PC-9 (cell line): ENCODE measurements at regions not wholly inside any gene's neighbourhood (a gene's known extent, or its start where the extent isn't known, plus 50 kb on each side); places are given as distances from the start of the nearest gene placed in this dataset.

Experiments
- BruUV-seq: library from RNA; stranded (reverse); fragments of 400-500 nt; replicated peaks from 2 replicates; lab custom pipeline; 2021; lab: Mats Ljungman, UMichigan
- CTCF ChIA-PET: fragments of 300-600 bp; sonication (Branson Sonifier 250); formaldehyde crosslinking; loops from one replicate; lab custom pipeline; 2022; ENCODE audit warnings: antibody characterized with exemption; lab: Charles Lee
- POLR2A ChIA-PET: fragments of 300-600 bp; sonication (Branson Sonifier 250); formaldehyde crosslinking; loops from one replicate; lab custom pipeline; 2022; ENCODE audit warnings: antibody characterized with exemption; ENCODE audit not compliant: unreplicated experiment; lab: Charles Lee
- DNase-seq, 2 experiments: peaks; one replicate each; pipeline versions ENCODE4 v3.0.0 to v3.0.0-alpha.2; 2015 to 2022; ENCODE audit warnings: mixed read lengths in 1 of 2
- H2AFZ ChIP-seq: fragments of 200-600 bp; sonication (generic); 2 replicates; pipeline ENCODE4 v1.8.1; 2017; ENCODE audit warnings: antibody characterized with exemption
- H3F3A ChIP-seq: fragments of 200-600 bp; sonication (generic); 2 replicates; pipeline ENCODE4 v1.8.1; 2017; ENCODE audit warnings: antibody characterized with exemption, mild to moderate bottlenecking, low read depth; ENCODE audit not compliant: insufficient read depth
- H3K27ac ChIP-seq: fragments of 200-600 bp; sonication (generic); 2 replicates; pipeline ENCODE4 v1.6.1; 2016; ENCODE audit warnings: mixed run types
- H3K27me3 ChIP-seq: fragments of 200-600 bp; sonication (generic); 2 replicates; pipeline ENCODE4 v1.6.1; 2016; ENCODE audit warnings: low read depth, mixed run types; ENCODE audit not compliant: insufficient read depth
- H3K36me3 ChIP-seq: fragments of 200-600 bp; sonication (generic); 2 replicates; pipeline ENCODE4 v1.6.1; 2016; ENCODE audit warnings: low read depth, mixed run types
- H3K4me1 ChIP-seq: fragments of 200-600 bp; sonication (generic); replicated peaks from 2 replicates; pipeline ENCODE4 v1.6.1; 2016; ENCODE audit warnings: mixed run types; ENCODE audit not compliant: insufficient read depth
- H3K4me2 ChIP-seq: fragments of 200-600 bp; sonication (generic); 2 replicates; pipeline ENCODE4 v1.6.1; 2017; ENCODE audit warnings: mixed run types
- H3K4me3 ChIP-seq: fragments of 200-600 bp; sonication (generic); 2 replicates; pipeline ENCODE4 v1.6.1; 2016; ENCODE audit warnings: mixed run types
- H3K79me2 ChIP-seq: fragments of 200-600 bp; sonication (generic); 2 replicates; pipeline ENCODE4 v1.6.1; 2017; ENCODE audit warnings: low read depth, mixed run types
- H3K9me2 ChIP-seq: fragments of 200-600 bp; sonication (generic); 2 replicates; pipeline ENCODE4 v1.8.1; 2017; ENCODE audit warnings: mild to moderate bottlenecking; ENCODE audit not compliant: insufficient read depth
- H3K9me3 ChIP-seq: fragments of 200-600 bp; sonication (generic); 2 replicates; pipeline ENCODE4 v1.8.1; 2016; ENCODE audit warnings: low read depth; ENCODE audit not compliant: insufficient read depth
- H4K20me1 ChIP-seq: fragments of 200-600 bp; sonication (generic); 2 replicates; pipeline ENCODE4 v1.8.1; 2017; ENCODE audit not compliant: insufficient read depth
- EZH2 ChIP-seq: fragments of 200-600 bp; sonication (generic); IDR thresholded peaks from 2 replicates; pipeline ENCODE4 v1.8.0; 2017; ENCODE audit warnings: antibody characterized with exemption, low read depth
- intact Hi-C: fragments of 100-400 bp; cut with micrococcal nuclease; formaldehyde crosslinking; loops from one replicate; pipeline ENCODE4 v1.10.0; 2022; ENCODE audit not compliant: unreplicated experiment
- TF ChIP-seq, protein P1 (sequence below): fragments of 200-600 bp; sonication (generic); conservative IDR thresholded peaks from 2 replicates; pipeline ENCODE4 v1.6.1; 2017; ENCODE audit warnings: mixed run types, antibody characterized with exemption, mild to moderate bottlenecking, moderate library complexity

DNA sequence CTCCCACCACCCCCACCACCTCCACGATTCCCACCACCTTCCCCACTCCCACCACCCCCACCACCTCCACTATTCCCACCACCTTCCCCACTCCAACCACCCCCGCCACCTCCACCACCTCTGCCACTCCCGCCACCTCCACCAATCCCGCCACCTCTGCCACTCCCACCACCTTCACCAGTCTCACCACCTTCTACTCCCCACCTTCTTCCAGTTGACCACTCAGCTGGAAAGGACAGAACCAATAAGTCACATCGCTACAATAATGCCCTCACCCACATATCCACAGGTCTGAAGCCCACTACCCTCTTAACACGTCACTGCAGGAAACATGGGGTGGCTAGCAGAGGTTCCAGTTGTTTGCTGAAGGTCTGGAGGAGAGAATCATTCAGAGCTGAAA, 93.5 kb upstream of the PAX2 start:
- Histone ChIP-seq H3K27ac (no peak overlapping the region), H3K36me3 (no peaks in the 10 kb centered on the region), H2AFZ (no peak overlapping the region), H3K27me3 (peaks cover 26% of the 10 kb centered on the region), H3K4me2 (no peak overlapping the region), H3K79me2 (no peaks in the 10 kb centered on the region), H3K4me1 (no peaks in the 10 kb centered on the region), H3K9me3 (no peaks in the 10 kb centered on the region), H3K4me3 (no peak overlapping the region), H3K9me2 (no peaks in the 10 kb centered on the region), H3F3A (no peaks in the 10 kb centered on the region), H4K20me1 (no peaks in the 10 kb centered on the region)
- CTCF ChIA-PET = no interaction called here
- BruUV-seq = no TSS peak
- TF ChIP-seq, protein P1, sequence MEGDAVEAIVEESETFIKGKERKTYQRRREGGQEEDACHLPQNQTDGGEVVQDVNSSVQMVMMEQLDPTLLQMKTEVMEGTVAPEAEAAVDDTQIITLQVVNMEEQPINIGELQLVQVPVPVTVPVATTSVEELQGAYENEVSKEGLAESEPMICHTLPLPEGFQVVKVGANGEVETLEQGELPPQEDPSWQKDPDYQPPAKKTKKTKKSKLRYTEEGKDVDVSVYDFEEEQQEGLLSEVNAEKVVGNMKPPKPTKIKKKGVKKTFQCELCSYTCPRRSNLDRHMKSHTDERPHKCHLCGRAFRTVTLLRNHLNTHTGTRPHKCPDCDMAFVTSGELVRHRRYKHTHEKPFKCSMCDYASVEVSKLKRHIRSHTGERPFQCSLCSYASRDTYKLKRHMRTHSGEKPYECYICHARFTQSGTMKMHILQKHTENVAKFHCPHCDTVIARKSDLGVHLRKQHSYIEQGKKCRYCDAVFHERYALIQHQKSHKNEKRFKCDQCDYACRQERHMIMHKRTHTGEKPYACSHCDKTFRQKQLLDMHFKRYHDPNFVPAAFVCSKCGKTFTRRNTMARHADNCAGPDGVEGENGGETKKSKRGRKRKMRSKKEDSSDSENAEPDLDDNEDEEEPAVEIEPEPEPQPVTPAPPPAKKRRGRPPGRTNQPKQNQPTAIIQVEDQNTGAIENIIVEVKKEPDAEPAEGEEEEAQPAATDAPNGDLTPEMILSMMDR = no peak
- no peak for TF ChIP-seq EZH2
- DNase-seq = no peak
- POLR2A ChIA-PET = no interaction called here
- intact Hi-C loops = no loop called here

DNA sequence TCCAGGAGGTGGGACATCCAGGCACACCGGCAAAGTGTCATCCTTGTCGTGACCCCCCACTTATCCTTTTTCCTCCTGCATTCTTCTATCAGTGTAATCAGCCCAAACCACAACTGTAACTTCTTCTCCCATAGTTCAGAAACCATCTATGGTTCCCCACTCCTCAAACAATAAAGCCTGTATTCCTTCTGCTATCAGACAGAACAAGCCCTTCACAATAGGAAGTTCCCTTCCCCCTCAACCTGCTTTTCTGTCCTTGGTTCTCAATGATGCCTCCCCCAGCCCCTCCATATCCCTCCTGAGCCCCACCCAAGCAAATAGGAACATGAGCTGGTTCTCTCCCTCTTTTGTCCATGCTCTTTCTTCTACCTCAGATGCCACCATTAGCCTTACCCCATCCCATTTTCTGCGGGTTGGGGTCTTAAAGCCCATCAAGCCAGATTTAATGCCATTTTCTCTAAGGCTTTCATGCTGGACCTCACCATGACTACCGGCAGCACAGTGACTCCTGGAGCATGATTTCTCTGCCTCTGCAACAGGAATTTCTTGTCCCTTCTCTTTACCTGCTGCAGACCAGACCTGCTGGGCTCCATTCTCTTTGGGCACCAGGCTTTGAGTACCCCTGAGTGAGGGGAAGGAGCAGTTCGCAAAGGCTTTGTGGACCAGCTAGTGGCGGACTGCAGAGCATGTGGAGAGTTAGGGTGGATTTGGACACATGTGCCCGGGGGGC, 92.8 kb upstream of the PAX2 start:
- Histone ChIP-seq H2AFZ (no peak overlapping the region), H4K20me1 (no peaks in the 10 kb centered on the region), H3K79me2 (no peaks in the 10 kb centered on the region), H3K27ac (no peak overlapping the region), H3F3A (no peaks in the 10 kb centered on the region), H3K9me2 (no peaks in the 10 kb centered on the region), H3K4me3 (no peak overlapping the region), H3K36me3 (no peaks in the 10 kb centered on the region), H3K4me1 (no peaks in the 10 kb centered on the region), H3K9me3 (no peaks in the 10 kb centered on the region), H3K27me3 (peaks cover 26% of the 10 kb centered on the region), H3K4me2 (no peak overlapping the region)
- TF ChIP-seq, protein P1 = no peak
- no peak for TF ChIP-seq EZH2
- ChIA-PET POLR2A (no interaction called here), CTCF (no interaction called here)
- intact Hi-C loops = no loop called here
- no peak for DNase-seq
- no TSS peak for BruUV-seq

DNA sequence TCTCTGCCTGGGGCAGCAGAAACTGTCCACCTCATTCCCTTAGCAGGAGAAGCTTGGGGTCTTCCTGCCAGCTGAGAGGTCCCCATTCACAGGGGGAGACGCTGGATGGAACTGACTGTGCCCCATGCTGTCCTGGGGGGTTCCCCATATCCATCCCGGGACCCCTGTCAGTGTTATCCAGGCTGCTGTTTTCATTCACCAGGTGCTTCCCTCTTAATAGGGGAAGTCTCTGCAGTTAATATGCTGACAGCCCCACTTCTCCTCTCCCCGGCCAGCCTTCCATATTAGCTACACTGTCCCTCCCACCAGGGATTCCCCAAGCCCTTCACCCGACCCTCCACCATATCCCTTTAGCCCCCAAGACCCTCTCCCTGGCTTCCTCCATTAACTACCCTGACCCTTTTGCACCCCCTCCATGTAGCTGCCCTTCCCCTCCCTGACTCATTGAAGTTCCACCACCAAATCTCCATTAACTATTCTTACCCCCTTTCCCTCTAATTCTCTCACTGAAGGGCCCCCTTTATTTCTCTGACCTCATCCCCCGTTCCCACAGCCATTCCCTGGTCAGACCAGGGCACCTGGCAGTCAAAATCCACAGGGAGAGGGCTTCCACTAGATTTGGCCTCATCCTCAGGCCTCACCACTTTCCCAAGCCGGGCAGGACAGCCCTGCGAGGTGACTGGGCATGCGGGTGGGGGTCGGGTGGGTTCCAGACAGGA, 92.0 kb upstream of the PAX2 start:
- Histone ChIP-seq H2AFZ (no peak overlapping the region), H4K20me1 (no peaks in the 10 kb centered on the region), H3K9me3 (no peaks in the 10 kb centered on the region), H3K79me2 (no peaks in the 10 kb centered on the region), H3K4me2 (no peak overlapping the region), H3K27me3 (peaks cover 26% of the 10 kb centered on the region), H3K36me3 (no peaks in the 10 kb centered on the region), H3K4me1 (no peaks in the 10 kb centered on the region), H3F3A (no peaks in the 10 kb centered on the region), H3K9me2 (no peaks in the 10 kb centered on the region), H3K27ac (no peak overlapping the region), H3K4me3 (no peak overlapping the region)
- no TSS peak for BruUV-seq
- intact Hi-C loops = no loop called here
- POLR2A ChIA-PET = no interaction called here
- DNase-seq = no peak
- TF ChIP-seq, protein P1 = no peak
- TF ChIP-seq EZH2 = no peak
- CTCF ChIA-PET = no interaction called here
